Mucosa of descending colon (tissue), 3 donors: ENCODE measurements at regions not wholly inside any gene's neighbourhood (a gene's known extent, or its start where the extent isn't known, plus 50 kb on each side); places are given as distances from the start of the nearest gene placed in this dataset.

Experiments
- ATAC-seq: fragments of 200-7000 bp; cut with Tn5 transposase; one replicate; pipeline ENCODE4 v1.9.1; 2020; ENCODE audit warnings: mild to moderate bottlenecking, moderate library complexity
- DNase-seq, 3 donors: peaks; one replicate each; pipeline ENCODE4 v3.0.0-alpha.2; 2020
- H3K36me3 ChIP-seq: fragments of 200-600 bp; one replicate; pipeline ENCODE4 v1.8.0; 2021; ENCODE audit warnings: low read depth, mild to moderate bottlenecking
- H3K4me1 ChIP-seq: fragments of 200-600 bp; one replicate; pipeline ENCODE4 v1.8.0; 2021; ENCODE audit warnings: low read depth, mild to moderate bottlenecking
- H3K4me3 ChIP-seq: fragments of 200-600 bp; one replicate; pipeline ENCODE4 v1.8.0; 2021; ENCODE audit warnings: mild to moderate bottlenecking
- H3K9me3 ChIP-seq: fragments of 200-600 bp; one replicate; pipeline ENCODE4 v1.8.0; 2021; ENCODE audit warnings: mild to moderate bottlenecking
- CTCF ChIP-seq: fragments of 200-600 bp; IDR thresholded peaks from one replicate; pipeline ENCODE4 v1.8.0; 2022; ENCODE audit warnings: antibody characterized with exemption, mild to moderate bottlenecking
- intact Hi-C, 2 donors: fragments of 100-400 bp; cut with DNase I in 1 of 2; cut with micrococcal nuclease in 1 of 2; formaldehyde crosslinking; loops; one replicate each; pipeline versions ENCODE4 v1.11.0 to v1.11.1; 2022; cut with DNase I, micrococcal nuclease
- donor health status: DM: no; HTN: no; CAD: no; lungs with moderate emphysema.
- donor health status: DM: no; HTN: no; CAD: no.
- donor health status: DM: no; HTN: yes; CAD: no.

DNA sequence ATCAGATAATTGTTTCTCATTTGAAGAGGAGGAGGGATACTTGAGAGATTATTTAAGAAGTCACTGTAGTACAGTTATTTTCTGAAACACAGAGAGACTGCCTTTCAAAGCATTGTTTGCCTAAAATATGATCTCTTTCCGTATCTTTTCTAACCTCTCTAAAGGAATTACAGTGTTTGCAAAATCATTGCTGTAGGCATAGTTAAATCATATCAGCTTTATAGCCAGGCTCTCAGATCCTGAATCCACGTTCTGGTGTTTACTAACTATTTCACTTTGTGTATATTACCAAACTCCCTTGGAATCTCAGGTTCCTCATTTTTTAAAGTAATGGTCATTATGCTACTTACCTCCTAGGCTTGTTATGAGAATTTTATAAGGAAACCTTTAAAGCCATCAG lies 1151.6 kb upstream of the CDH9 start:
- ATAC-seq: no peak

DNA sequence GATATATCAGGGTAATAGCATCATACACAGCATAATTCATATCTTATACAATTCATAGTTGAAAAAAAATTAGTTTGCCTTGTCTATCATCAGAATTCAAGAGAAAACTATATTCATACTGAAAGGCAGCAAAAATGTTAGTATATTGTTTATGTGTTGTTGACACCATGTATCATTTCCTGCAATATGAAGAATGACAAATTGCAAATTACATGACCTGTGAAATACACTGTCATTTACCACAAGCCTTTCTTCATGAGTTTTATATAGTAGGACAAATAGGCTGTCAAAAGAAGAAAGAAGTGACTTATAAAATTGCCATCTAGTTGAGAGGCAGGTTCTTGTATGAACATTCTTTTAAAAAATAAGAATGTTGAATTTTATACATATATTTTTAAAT lies 1136.3 kb upstream of the CDH9 start:
- no peak for TF ChIP-seq CTCF
- intact Hi-C loops: no loop called here
- ATAC-seq: no peak
- Histone ChIP-seq H3K4me1 (no peaks in the 10 kb centered on the region), H3K9me3 (peaks cover 17% of the 10 kb centered on the region), H3K36me3 (no peaks in the 10 kb centered on the region), H3K4me3 (no peak overlapping the region)
- DNase-seq: no peak

More for the DNA sequence above, 1151.6 kb upstream of the CDH9 start:
- intact Hi-C loops: no loop called here
- Histone ChIP-seq H3K9me3 (peaks cover 12% of the 10 kb centered on the region), H3K36me3 (no peaks in the 10 kb centered on the region), H3K4me3 (no peak overlapping the region), H3K4me1 (no peaks in the 10 kb centered on the region)
- DNase-seq: no peak
- no peak for TF ChIP-seq CTCF

- ATAC-seq (no peak), DNase-seq (no peak)
- peaks cover 17% of the 10 kb centered on the region for H3K9me3 ChIP-seq
- no peak for TF ChIP-seq CTCF
- no peaks in the 10 kb centered on the region for H3K4me1 ChIP-seq
- intact Hi-C loops: no loop called here
- no peaks in the 10 kb centered on the region for H3K36me3 ChIP-seq
- H3K4me3 ChIP-seq: no peak overlapping the region
These were observed 1126.7 kb upstream of the CDH9 start for GRCh38 chr5:28165096-28165495.

DNA sequence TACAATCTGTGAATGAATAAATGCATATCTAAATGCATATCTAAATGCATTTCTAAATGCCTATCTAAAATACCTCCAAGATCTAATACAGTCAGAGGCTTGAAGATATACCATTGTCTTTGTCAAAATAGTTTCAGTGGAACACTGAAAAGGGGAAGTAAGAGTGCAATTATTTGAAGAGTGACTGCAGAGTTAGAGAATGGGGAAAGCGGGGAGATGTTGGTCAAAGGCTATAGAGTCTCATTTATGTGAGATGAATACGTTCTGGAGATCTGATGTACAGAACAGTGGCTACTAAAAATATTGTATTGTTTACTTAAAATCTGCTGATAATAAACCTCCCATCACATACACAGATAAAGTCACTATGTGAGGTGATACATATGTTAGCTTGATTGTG lies 1126.2 kb upstream of the CDH9 start:
- Histone ChIP-seq H3K4me3 (no peak overlapping the region), H3K36me3 (no peaks in the 10 kb centered on the region), H3K9me3 (peaks cover 18% of the 10 kb centered on the region), H3K4me1 (no peaks in the 10 kb centered on the region)
- no peak for TF ChIP-seq CTCF
- ATAC-seq (no peak), DNase-seq (no peak)
- intact Hi-C loops: no loop called here

GRCh38 chr5:28156981-28157380 lies 1118.6 kb upstream of the CDH9 start:
- H3K4me3 ChIP-seq: no peak overlapping the region
- TF ChIP-seq CTCF: no peak
- no peak for ATAC-seq
- peaks cover 12% of the 10 kb centered on the region for H3K9me3 ChIP-seq
- H3K36me3 ChIP-seq: no peaks in the 10 kb centered on the region
- H3K4me1 ChIP-seq: no peaks in the 10 kb centered on the region
- DNase-seq: no peak
- intact Hi-C loops: no loop called here

DNA sequence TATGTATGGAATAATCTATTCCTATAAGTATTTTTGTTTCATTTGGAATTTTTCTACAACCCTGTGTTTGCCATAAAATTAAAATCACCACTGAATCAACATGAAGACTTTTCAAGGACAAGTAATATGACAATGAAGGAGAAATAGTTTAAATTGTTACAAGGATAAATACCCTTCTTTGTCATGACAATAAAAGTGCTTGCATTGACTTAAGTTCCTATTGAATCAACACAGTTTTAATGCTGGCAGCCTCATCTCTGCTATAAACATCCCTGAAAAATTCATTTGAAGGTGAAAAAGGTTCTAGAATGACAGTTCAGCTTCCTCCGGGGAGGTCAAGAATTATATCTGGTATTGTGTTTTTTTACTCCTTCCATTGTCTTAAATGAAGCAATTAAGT lies 1105.1 kb upstream of the CDH9 start:
- ATAC-seq: no peak
- intact Hi-C loops: no loop called here
- Histone ChIP-seq H3K4me1 (no peaks in the 10 kb centered on the region), H3K4me3 (no peak overlapping the region), H3K9me3 (peaks cover 4% of the 10 kb centered on the region), H3K36me3 (no peaks in the 10 kb centered on the region)
- no peak for DNase-seq
- TF ChIP-seq CTCF: no peak
